Right cardiac atrium (tissue), 5 donors: ENCODE measurements at regions not wholly inside any gene's neighbourhood (a gene's known extent, or its start where the extent isn't known, plus 50 kb on each side); places are given as distances from the start of the nearest gene placed in this dataset.

Experiments used
- ATAC-seq, 2 donors: fragments of 200-7000 bp; cut with Tn5 transposase; one replicate each; pipeline versions ENCODE4 v1.8.0 to v1.9.1; 2020; ENCODE audit warnings: moderate library complexity in 2 of 2, mild to moderate bottlenecking in 1 of 2
- DNase-seq, 3 donors: peaks; one replicate each; pipeline ENCODE4 v3.0.0-alpha.2; 2020
- H3K27ac ChIP-seq: one replicate; pipeline ENCODE4 v1.5.1; 2013; ENCODE audit warnings: mild to moderate bottlenecking, low read length, control low read depth, moderate library complexity
- H3K27me3 ChIP-seq: one replicate; pipeline ENCODE4 v1.6.1; 2013; ENCODE audit not compliant: control insufficient read depth, insufficient read depth
- H3K4me1 ChIP-seq: one replicate; pipeline ENCODE4 v1.6.1; 2013; ENCODE audit warnings: low read length; ENCODE audit not compliant: control insufficient read depth, insufficient read depth
- H3K4me3 ChIP-seq: one replicate; pipeline ENCODE4 v1.5.1; 2013; ENCODE audit warnings: low read length, control low read depth
- H3K9me3 ChIP-seq: one replicate; pipeline ENCODE4 v1.6.1; 2013; ENCODE audit warnings: low read length; ENCODE audit not compliant: control insufficient read depth
- WGBS: extraction: QIAGEN DNeasy Blood & Tissue Kit; methylation state at CpG from one replicate; pipeline ENCODE4 v1.1.7; 2013; 5-methylcytosine and 5-hydroxymethylcytosine counted together
- intact Hi-C, 4 donors: fragments of 100-400 bp; cut with DNase I; formaldehyde crosslinking; loops; one replicate each; pipeline versions ENCODE4 v1.11.0 to v1.14.0; 2022 to 2023
- donor health status: healthy with polysubstance abuse.
- donor health status: DM: no; HTN: yes; CAD: no.
- donor health status: DM: no; HTN: no; CAD: no.
- donor health status: DM: no; HTN: yes; CAD: no; lungs with severe emphysema.
- donor health status: DM: yes; HTN: yes; CAD: no.

- Histone ChIP-seq H3K9me3 (no peaks in the 10 kb centered on the region), H3K4me1 (no peaks in the 10 kb centered on the region), H3K4me3 (no peak overlapping the region), H3K27ac (no peak overlapping the region), H3K27me3 (no peaks in the 10 kb centered on the region)
- ATAC-seq (no peak), DNase-seq (no peak)
- 0% methylated on average over 1 of the region's 1 CpG for WGBS
- intact Hi-C loops, result no loop called here
These were observed 408.1 kb upstream of the ZNF608 start for GRCh38 chr5:125154301-125155110.

- DNase-seq (peak in 2 of 3 donors; percentile 39 to 41), ATAC-seq (peak in 1 of 2 donors; percentile 57)
- intact Hi-C loops, result no loop called here
- Histone ChIP-seq H3K9me3 (no peaks in the 10 kb centered on the region), H3K4me3 (no peak overlapping the region), H3K27ac (no peak overlapping the region), H3K27me3 (no peaks in the 10 kb centered on the region), H3K4me1 (no peaks in the 10 kb centered on the region)
- 50% methylated on average over 10 of the region's 10 CpGs for WGBS
These were observed 414.5 kb upstream of the ZNF608 start for GRCh38 chr5:125160787-125161502.

- no peak overlapping the region for H3K4me3 ChIP-seq
- H3K27ac ChIP-seq, result no peak overlapping the region
- H3K27me3 ChIP-seq, result no peaks in the 10 kb centered on the region
- intact Hi-C loops, result no loop called here
- ATAC-seq, result no peak
- 97% methylated on average over 1 of the region's 1 CpG for WGBS
- no peaks in the 10 kb centered on the region for H3K9me3 ChIP-seq
- DNase-seq, result no peak
- H3K4me1 ChIP-seq, result no peaks in the 10 kb centered on the region
These were observed 416.3 kb upstream of the ZNF608 start for GRCh38 chr5:125162714-125163113.

GRCh38 chr5:125169396-125169795 lies 423.0 kb upstream of the ZNF608 start:
- DNase-seq (no peak), ATAC-seq (no peak)
- intact Hi-C loops, result no loop called here
- Histone ChIP-seq H3K27me3 (no peaks in the 10 kb centered on the region), H3K4me3 (no peak overlapping the region), H3K27ac (no peak overlapping the region), H3K4me1 (no peaks in the 10 kb centered on the region), H3K9me3 (no peaks in the 10 kb centered on the region)
- WGBS, result 90% methylated on average over 1 of the region's 1 CpG

GRCh38 chr5:125171641-125172040 lies 425.2 kb upstream of the ZNF608 start:
- Histone ChIP-seq H3K4me3 (no peak overlapping the region), H3K27me3 (no peaks in the 10 kb centered on the region), H3K27ac (no peak overlapping the region), H3K9me3 (no peaks in the 10 kb centered on the region), H3K4me1 (no peaks in the 10 kb centered on the region)
- no peak for DNase-seq
- intact Hi-C loops, result no loop called here
- no peak for ATAC-seq
- 53% methylated on average over 1 of the region's 1 CpG for WGBS

- DNase-seq (no peak), ATAC-seq (peak in 1 of 2 donors; percentile 64)
- WGBS, result 34% methylated on average over 4 of the region's 4 CpGs
- Histone ChIP-seq H3K4me1 (no peaks in the 10 kb centered on the region), H3K4me3 (no peak overlapping the region), H3K9me3 (no peaks in the 10 kb centered on the region), H3K27ac (no peak overlapping the region), H3K27me3 (no peaks in the 10 kb centered on the region)
- intact Hi-C loops, result no loop called here
These were observed 429.0 kb upstream of the ZNF608 start for GRCh38 chr5:125175348-125176004.

GRCh38 chr5:125176005-125176390 lies 429.6 kb upstream of the ZNF608 start:
- H3K4me3 ChIP-seq, result no peak overlapping the region
- DNase-seq, result no peak
- no peaks in the 10 kb centered on the region for H3K27me3 ChIP-seq
- H3K9me3 ChIP-seq, result no peaks in the 10 kb centered on the region
- intact Hi-C loops, result no loop called here
- no peaks in the 10 kb centered on the region for H3K4me1 ChIP-seq
- no peak overlapping the region for H3K27ac ChIP-seq
- ATAC-seq, result no peak
- 54% methylated on average over 2 of the region's 2 CpGs for WGBS

- Histone ChIP-seq H3K27ac (no peak overlapping the region), H3K27me3 (no peaks in the 10 kb centered on the region), H3K4me3 (no peak overlapping the region), H3K9me3 (no peaks in the 10 kb centered on the region), H3K4me1 (no peaks in the 10 kb centered on the region)
- ATAC-seq, result no peak
- no peak for DNase-seq
- intact Hi-C loops, result no loop called here
- 95% methylated on average over 4 of the region's 4 CpGs for WGBS
These were observed 430.9 kb upstream of the ZNF608 start for GRCh38 chr5:125177340-125177739.

GRCh38 chr5:125179612-125180011 lies 433.2 kb upstream of the ZNF608 start:
- H3K27me3 ChIP-seq, result no peaks in the 10 kb centered on the region
- no peak for DNase-seq
- no peaks in the 10 kb centered on the region for H3K4me1 ChIP-seq
- ATAC-seq, result no peak
- H3K4me3 ChIP-seq, result no peak overlapping the region
- no peak overlapping the region for H3K27ac ChIP-seq
- intact Hi-C loops, result no loop called here
- no peaks in the 10 kb centered on the region for H3K9me3 ChIP-seq

GRCh38 chr5:125180231-125180829 lies 433.9 kb upstream of the ZNF608 start:
- DNase-seq, result no peak
- no peak for ATAC-seq
- Histone ChIP-seq H3K27ac (no peak overlapping the region), H3K27me3 (no peaks in the 10 kb centered on the region), H3K4me1 (no peaks in the 10 kb centered on the region), H3K9me3 (no peaks in the 10 kb centered on the region), H3K4me3 (no peak overlapping the region)
- intact Hi-C loops, result no loop called here
- WGBS, result 54% methylated on average over 2 of the region's 2 CpGs

- H3K4me1 ChIP-seq, result no peaks in the 10 kb centered on the region
- 65% methylated on average over 1 of the region's 1 CpG for WGBS
- no peaks in the 10 kb centered on the region for H3K9me3 ChIP-seq
- H3K27ac ChIP-seq, result no peak overlapping the region
- H3K4me3 ChIP-seq, result no peak overlapping the region
- ATAC-seq (no peak), DNase-seq (no peak)
- intact Hi-C loops, result no loop called here
- H3K27me3 ChIP-seq, result no peaks in the 10 kb centered on the region
These were observed 434.7 kb upstream of the ZNF608 start for GRCh38 chr5:125181159-125181558.
